Thyroid gland (tissue), 4 donors: ENCODE measurements at regions not wholly inside any gene's neighbourhood (a gene's known extent, or its start where the extent isn't known, plus 50 kb on each side); places are given as distances from the start of the nearest gene placed in this dataset.
"Not testable (repeated sequence)": the region's sequence is repeated elsewhere in the genome, so short reads cannot be mapped to it uniquely, and the experiment has no call there.

ENCODE experiments used
- POLR2A ChIP-seq, 2 donors: fragments of 450-650 bp; IDR thresholded peaks; one replicate each; pipeline ENCODE4 v1.6.1; 2017; ENCODE audit warnings: antibody characterized with exemption in 2 of 2, mild to moderate bottlenecking in 2 of 2, moderate library complexity in 1 of 2
- TF ChIP-seq, protein P1 (sequence below), 6 experiments: fragments of 200-600 bp in 3 of 6; fragments of 450-650 bp in 3 of 6; sonication (generic) in 3 of 6; IDR thresholded peaks; one replicate each; pipeline ENCODE4 v1.5.1; 2016 to 2019; ENCODE audit warnings: antibody characterized with exemption in 6 of 6, mild to moderate bottlenecking in 2 of 6, inconsistent platforms in 1 of 6, moderate library complexity in 1 of 6

GRCh38 chr15:21546182-21546903 lies 106.0 kb upstream of the POTEB3 start:
- TF ChIP-seq POLR2A (IDR thresholded peaks at IDR 0.05) = not testable (repeated sequence)
- TF ChIP-seq, protein P1, sequence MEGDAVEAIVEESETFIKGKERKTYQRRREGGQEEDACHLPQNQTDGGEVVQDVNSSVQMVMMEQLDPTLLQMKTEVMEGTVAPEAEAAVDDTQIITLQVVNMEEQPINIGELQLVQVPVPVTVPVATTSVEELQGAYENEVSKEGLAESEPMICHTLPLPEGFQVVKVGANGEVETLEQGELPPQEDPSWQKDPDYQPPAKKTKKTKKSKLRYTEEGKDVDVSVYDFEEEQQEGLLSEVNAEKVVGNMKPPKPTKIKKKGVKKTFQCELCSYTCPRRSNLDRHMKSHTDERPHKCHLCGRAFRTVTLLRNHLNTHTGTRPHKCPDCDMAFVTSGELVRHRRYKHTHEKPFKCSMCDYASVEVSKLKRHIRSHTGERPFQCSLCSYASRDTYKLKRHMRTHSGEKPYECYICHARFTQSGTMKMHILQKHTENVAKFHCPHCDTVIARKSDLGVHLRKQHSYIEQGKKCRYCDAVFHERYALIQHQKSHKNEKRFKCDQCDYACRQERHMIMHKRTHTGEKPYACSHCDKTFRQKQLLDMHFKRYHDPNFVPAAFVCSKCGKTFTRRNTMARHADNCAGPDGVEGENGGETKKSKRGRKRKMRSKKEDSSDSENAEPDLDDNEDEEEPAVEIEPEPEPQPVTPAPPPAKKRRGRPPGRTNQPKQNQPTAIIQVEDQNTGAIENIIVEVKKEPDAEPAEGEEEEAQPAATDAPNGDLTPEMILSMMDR (IDR thresholded peaks at IDR 0.05) = not testable (repeated sequence)
